H1 (cell line): ENCODE measurements at regions not wholly inside any gene's neighbourhood (a gene's known extent, or its start where the extent isn't known, plus 50 kb on each side); places are given as distances from the start of the nearest gene placed in this dataset.

Source experiments
- BACH1 ChIP-seq: IDR thresholded peaks from 2 replicates; pipeline ENCODE4 v1.6.1; 2012; ENCODE audit warnings: low read length, improper control_type of control experiment
- CREB1 ChIP-seq: IDR thresholded peaks from 2 replicates; pipeline ENCODE4 v1.6.1; 2012; ENCODE audit warnings: inconsistent platforms
- FOSL1 ChIP-seq: IDR thresholded peaks from 2 replicates; pipeline ENCODE4 v1.6.1; 2011; ENCODE audit warnings: mild to moderate bottlenecking, low read depth, low read length, moderate library complexity; ENCODE audit not compliant: insufficient read depth
- RFX5 ChIP-seq: IDR thresholded peaks from 2 replicates; pipeline ENCODE4 v1.6.1; 2011; ENCODE audit warnings: low read depth, low read length, improper control_type of control experiment, borderline replicate concordance
- SIRT6 ChIP-seq: IDR thresholded peaks from one replicate; pipeline ENCODE4 v1.7.1; 2012; ENCODE audit warnings: low read length, inconsistent platforms

- no peak for TF ChIP-seq FOSL1
- TF ChIP-seq RFX5, result no peak
- TF ChIP-seq CREB1, result no peak
- no peak for TF ChIP-seq BACH1
- no peak for TF ChIP-seq SIRT6
- TF ChIP-seq, all 59 proteins: peak for 0
Measured at GRCh38 chr5:168226012-168226411, 65.4 kb upstream of the WWC1 start (continued).
